Kasumi-1 (cell line): ENCODE measurements at regions not wholly inside any gene's neighbourhood (a gene's known extent, or its start where the extent isn't known, plus 50 kb on each side); places are given as distances from the start of the nearest gene placed in this dataset.
A peak's percentile ranks its signal among the peaks of the same experiment; 100 is the strongest.
"Not testable (repeated sequence)": the region's sequence is repeated elsewhere in the genome, so short reads cannot be mapped to it uniquely, and the experiment has no call there.

Source experiments
- DNase-seq, 2 experiments: peaks; one replicate each; lab custom pipeline; 2025; lab: John Stamatoyannopoulos, UW

DNA sequence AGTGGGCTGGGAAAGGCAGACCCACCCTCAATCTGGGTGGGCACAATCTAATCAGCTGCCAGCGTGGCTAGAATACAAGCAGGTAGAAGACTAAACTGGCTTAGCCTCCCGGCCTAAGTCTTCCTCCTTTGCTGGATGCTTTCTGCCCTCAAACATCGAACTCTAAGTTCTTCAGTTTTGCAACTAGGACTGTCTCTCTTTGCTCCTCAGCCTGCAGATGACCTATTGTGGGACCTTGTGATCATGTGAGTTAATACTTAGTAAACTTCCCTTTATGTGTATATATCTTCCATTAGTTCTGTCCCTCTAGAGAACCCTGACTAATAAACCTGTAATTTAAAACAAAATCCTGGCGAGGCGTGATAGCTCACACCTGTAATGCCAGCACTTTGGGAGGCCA, 51.8 kb upstream of the SLC39A8 start:
- DNase-seq: not testable (repeated sequence)

DNA sequence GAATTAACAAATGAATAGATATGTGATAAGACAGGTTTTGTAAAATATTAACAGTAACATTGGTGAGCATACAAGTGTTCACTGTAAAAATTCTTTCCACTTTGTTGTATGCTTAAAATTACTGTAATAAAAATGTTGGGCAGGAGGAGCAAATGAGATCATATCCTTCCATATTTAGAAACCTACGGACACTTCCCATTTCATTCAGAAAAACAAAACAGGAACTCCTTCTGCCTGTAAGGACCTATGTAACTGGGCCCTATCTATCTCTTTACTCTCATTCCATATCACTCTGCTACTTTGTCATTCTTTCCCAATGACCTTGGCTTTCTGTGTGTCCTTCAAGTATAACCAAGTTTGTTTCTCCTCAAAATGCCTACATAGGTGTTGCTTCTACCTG, 53.7 kb upstream of the SLC39A8 start:
- DNase-seq: peak; percentile 33 to 70

DNA sequence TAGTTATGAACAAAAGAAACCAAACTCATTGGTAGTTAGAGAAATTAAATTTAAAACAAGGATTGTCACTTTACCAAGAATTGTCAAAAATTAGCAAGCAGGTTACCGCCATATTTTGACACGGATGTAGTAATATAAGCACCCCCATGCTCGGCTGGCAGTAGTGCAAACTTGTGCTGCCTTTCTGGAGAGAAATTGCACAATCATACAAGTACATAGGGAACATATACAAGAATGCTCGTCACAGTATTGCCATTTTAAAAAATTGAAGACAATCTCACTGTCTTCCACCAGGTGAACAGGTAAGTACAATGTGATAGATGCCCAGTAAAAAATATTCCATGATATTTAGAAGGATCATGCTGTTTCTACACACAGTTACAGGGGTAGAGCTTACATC, 55.6 kb upstream of the SLC39A8 start:
- no peak for DNase-seq

DNA sequence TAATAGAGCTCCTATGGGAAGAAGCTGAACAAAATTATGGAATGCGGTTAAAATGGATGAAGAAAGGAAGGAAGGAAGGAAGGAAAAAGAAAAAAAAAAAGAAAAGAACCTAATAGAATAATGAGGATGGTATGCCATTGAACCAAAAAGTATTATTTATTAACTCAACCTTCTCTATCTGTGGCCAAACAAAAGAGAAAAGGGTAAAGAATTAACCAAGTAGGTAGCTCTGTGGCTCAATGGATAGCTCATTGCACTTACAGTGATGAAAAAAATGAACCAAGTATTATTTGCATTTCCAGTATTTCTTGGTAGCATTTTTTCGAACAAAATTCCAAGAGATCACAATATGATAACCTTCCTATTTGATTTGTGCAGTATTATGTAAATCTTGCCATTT, 56.9 kb upstream of the SLC39A8 start:
- no peak for DNase-seq

DNA sequence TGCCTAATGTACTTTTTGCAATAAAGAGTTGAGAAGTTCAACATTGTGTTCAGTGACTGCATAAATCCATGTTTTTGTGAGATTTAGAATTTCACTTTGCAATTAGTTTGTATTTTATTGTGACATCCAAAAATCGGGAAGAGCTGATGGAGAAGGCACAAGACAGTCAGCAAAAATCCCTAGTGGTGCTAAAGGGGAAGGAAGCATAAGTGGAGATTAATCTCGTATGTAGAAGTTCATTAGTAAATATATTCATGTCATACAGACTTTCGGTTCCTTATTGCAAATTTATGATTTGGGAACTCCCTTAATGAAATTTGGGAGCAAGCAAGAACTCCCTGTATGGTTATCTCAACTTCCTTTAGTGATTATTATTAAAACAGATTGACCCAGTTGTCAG, 57.8 kb upstream of the SLC39A8 start:
- DNase-seq: peak in 1 of 2 experiments; percentile 2

DNA sequence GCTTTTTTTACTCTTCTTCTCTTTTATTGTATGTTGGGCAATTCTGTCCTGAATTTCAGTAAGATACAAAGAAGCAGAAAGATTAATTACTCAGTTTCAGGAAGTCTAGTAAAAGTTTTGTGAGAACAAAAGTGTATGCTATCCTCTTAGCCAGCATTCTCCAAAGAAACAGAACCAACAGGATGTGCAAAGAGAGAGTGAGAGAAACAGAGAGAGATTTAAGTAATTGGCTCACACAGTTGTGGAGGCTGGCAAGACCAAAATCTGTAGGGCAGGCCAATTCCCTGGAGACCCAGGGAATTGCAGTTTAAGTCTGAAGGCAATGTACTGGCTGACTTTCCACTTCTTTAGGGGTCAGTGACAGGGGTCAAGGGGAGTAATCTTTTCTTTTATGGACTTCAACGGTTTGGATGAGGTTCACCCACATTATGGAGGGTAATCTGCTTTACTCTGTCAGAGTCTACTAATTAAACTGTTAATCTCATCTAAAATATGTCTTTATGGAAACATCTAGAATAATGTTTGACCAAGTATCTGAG, 59.2 kb upstream of the SLC39A8 start:
- DNase-seq: no peak

DNA sequence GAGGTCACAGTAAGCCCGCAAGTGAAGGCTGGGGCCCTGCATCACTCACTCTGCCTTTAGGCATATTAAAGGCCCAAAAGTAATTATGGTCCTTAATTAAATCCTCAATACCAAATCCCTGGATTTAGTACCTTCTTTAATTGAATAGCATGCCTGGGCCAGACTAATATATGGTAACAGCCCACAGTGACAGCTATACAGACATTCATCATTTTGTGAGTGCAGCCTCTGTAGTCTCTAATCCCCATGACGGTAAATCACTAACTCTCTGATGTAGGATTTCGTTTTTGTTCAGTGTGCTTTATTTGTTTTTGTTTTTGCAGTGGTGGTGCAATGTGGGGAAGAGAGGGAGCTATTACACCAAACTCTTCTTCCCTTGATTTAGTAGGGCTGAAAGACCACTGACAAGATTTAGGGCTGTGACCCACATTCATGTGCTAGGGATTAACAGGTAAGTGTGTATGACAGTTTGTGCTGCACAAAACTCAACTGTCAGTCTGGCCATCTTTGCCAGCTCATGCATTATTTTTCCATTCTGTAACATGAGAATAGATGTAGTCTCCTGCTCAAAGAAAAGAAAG, 60.6 kb upstream of the SLC39A8 start:
- no peak for DNase-seq

DNA sequence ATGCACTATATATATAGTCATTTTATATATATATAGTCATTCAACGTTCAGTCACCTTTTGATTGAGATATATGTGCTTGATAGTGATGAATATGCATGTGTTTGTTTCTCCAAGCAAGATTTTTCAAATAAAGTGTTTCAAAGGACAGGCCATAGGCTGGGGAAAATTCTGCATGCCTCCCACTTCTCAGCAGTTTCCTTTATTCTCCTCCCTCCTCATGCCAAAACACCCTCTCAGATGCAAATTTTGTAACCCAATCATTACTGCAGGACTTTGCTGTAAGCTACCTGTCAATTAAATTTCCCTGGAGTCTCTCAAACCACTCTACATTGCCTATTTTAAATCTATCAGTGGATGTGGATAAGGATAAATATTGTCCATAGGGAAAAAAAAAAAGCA, 65.6 kb upstream of the SLC39A8 start:
- DNase-seq: not testable (repeated sequence)

DNA sequence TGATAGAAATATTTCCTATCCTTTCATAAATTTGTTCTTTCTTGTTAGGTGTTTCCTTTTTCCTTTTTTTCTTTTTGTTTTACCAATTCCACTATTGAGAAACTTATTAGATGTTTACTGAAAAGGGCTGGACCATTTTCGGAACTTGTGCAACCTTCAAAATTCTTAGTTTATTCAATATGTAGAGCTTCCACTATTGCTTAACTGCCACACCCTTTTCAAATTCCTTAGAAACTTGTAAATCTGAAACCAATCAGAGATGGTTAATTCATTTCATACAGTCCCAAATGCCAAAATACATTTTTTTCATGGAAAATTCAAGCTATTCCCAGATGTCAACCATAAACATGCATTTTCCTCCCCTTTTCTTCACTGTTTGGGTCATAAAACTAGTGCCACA, 66.1 kb upstream of the SLC39A8 start:
- no peak for DNase-seq

DNA sequence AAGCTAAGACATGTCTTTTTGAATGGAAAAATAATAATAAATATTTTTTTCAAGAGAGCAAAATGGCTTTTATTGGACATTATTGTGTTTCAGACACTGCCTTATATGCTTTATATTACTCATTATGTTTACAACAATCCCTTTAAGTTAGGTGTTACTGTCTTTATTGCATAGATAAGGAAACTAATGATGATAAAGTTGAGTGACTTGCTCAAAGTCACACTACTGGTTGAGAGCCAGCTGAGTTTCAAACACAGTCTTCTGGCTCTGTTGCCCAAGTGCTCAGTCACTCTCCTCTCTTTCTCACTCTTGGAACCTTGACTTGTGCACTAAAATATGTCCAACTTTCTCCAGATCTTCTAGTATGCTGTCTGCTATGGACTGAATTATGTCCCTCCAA, 71.5 kb upstream of the SLC39A8 start:
- DNase-seq: no peak

DNA sequence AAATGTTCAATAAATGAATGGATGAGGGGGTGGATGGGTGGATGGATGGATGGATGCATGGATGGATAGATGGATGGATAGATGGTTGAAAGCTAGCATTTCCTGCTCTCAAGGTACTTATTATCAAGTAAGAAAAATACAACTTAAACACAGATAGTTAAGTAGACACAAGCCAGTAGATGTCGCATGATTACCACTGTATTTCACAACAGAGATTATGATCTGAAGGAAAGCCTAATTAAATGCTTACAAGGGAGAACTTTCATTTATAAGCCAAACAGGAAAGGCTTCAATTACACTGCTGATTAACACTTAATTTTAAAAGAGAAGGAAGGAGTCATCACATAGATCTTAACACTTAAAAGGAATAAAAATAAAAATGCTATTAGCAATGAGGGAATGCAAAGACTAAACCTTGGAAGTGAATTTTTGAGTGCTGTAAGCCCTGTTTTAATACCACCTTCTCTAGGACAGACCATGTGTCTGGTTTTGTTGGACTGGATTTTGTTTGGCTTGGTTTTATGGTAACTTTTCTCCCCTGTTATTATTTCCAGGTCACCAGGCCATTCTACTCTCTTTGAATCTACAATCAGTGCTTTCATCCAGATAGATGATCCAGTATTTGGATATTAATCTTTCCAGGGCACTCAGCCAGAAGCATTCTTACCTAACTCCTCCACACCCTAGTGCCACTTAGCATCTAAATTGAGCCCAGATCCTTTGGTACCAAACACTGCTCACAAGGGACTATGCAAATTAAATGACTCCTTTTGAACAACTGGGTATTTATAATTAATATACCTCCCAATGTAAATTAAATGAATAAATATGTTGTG, 75.5 kb upstream of the SLC39A8 start:
- no peak for DNase-seq

DNA sequence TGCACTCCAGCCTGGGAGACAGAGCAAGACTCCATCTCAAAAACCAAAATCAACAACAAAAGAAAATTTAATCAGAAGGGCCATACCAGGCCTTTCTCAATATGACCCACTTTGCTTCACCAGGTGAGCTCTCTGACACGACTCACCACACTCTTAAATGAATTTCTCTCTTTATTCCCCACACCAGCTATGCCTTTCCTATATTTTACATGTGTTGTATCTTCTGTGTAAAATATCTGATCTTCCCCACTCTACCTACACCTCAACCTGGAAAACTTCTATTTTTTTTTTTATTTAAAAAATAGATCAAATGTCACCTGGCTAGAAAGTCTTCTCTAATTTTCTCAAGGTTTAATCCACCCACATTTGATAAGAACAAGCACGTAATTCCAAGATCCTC, 77.6 kb upstream of the SLC39A8 start:
- no peak for DNase-seq

DNA sequence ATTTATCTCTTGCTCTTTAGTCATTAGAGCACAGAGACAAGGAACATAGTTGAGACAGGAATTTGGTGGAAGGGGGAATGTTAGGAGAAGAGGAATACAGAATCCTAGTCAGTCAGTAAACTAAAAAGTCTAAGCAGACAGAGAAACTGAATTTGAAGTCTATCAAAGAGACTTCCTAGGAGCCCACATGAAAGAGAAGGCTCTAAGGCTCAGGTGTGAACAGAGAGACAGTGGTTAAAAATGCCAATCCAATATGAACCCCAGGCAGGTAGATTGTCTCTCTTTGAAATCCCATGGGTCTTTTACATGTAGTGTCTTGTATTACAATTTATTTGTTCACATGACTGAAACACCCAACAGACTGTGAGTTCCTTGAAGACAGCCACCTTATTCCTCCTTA, 77.8 kb upstream of the NFKB1 start:
- DNase-seq: no peak

DNA sequence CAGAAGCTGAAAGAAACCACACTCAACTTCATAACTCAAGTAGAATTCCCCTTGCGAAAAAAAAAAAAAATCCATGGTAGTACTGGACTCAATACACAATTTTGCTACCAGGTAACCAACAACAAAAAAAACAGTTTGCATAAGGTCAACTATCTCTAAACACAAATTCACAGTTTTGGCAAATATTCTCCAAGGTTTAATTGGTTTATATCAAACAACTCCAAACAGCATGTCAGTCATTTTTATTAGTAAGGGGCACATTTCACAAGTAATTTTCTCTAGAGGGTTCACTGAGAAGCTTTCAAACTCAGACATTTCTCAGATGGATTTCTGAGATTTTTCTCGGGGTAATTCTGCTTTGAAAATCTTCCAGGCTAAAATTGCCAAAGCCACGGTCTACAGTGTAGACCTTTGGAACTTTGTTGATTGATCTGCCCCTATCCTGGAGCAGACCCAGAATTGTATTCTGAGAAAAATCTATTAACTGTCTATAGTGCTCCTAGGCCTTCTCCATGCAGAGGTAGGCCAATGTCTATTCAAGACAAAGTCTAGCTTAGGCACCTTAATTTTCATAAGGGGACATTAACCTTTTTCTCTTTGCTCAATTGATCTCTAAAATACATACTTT, 73.7 kb upstream of the NFKB1 start:
- DNase-seq: no peak

DNA sequence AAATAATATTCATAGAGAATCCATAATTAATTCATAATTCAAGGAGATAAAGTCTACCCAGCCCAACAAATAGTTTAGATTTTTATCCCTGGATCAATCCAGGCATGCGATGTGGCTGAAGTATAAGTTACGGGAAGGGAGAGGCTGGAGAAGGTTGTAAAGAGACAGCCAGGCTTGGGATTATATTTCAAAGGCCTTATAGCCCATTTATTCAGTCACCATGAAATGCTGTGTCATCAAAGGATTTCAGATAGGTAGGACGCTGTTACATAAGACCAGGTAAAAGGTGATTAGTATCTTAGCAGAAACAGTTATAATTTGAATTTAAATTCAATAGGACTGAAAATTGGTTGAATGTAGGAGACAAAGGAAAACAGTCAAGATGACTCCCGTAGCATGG, 73.0 kb upstream of the NFKB1 start:
- DNase-seq: no peak

DNA sequence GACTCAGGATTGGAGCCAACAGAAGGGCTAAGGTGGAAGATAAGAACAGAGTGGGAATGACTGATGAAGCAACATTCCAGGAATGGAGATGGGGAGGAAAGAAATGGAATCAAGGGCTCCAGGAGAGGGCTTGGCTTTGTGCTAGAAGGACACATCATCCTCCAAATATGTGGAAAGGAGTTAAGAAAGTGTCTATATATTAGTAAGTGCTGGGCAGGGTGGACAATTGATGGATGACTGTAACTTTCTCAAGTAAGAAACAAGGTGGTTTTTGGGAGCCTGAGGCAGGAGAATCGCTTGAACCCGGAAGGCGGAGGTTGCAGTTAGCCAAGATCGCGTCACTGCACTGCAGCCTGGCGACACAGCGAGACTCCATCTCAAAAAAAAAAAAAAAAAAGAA, 71.6 kb upstream of the NFKB1 start:
- no peak for DNase-seq

DNA sequence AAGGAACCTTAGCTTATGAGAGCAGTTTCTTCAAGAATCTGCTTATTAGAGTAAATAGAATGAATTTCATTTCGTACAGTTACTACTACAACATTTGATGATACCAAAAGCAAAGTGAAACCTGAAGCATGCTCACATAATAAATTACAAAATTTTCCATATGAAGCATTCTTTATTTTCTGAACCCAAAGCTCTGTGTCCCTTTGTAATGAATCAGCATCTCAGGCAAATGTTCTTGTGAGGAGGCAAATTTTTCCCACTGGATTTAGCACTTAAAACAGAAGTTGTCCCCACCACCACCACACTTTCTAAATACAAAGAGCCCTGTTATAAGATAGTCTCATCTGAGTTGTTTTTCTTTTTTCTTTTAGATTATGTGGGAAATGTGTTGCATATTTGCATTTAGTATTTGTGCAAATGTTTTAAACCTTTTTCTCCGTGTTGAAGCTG, 70.7 kb upstream of the NFKB1 start:
- peak in 1 of 2 experiments; percentile 35 for DNase-seq

DNA sequence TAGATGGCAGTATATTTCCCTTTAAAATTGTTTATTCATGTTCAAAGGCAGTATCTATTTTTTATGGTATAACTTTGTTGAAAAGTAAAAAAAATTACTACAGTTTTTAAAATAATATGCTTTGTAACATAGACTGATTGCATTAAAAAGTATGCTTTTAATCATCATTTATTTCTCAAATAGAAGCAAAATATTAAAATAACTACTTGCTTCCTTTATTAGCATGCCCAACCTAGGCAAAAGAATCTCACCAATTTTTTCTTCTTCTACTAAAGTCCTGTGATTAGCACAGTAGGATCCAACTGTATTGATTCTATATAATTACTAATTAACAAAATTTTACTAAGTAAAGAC, 69.6 kb upstream of the NFKB1 start:
- no peak for DNase-seq

DNA sequence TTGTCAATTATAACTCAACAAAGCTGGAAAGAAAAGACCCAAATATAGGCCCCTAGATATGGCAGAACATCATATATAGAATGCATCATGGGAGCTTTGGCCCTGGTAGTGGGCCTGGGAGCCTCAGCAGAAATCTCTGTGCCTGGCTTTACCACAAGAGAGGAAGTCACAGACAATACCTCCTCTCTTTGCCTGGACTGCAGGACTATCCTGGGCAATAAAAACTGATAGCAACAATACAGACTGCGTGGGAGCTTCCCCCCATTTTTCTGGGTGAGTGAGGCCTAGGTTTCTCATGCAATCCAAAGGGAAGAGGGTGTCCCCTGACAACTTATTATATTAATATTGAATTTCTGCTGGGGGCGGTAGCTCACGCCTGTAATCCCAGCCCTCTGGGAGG, 64.0 kb upstream of the NFKB1 start:
- peak; percentile 9 to 29 for DNase-seq

DNA sequence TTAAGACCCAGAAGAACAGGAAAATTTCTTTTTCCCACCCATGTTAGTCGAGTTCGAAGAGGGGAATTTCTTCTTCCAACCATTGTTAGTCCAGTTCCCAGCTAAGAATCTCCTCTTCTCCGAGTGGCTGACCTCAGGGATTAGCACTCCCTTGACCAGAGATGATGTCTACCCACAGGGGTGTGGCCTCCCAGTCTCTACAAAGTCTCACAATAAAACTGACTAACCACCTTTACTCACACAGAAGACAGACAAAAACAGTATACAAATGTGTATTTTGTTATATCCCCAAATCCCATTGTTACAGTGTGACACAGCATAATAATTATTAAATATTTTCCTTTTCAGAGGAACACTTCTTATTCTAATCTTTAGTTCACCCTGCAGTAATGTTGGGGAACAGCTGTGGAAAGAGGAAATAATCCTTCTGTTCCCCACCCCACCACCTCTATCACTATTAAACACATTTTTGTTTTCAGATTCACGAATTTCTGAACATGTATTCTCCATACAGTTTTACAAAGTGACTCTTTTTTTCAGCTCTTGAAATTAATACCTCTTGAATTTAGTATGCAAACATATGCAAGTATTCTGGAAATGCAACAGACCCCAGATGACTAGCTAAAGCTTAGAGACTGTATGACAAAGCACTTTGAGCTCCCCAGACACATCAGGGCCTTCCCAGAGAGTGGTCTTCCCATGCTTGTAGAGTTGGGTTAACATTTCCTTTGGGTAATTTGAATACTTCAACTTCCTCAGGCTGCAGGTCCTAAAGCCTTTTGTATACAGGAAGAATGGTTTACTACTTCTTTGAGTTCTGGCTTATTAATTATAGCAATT, 62.5 kb upstream of the NFKB1 start:
- DNase-seq: no peak

DNA sequence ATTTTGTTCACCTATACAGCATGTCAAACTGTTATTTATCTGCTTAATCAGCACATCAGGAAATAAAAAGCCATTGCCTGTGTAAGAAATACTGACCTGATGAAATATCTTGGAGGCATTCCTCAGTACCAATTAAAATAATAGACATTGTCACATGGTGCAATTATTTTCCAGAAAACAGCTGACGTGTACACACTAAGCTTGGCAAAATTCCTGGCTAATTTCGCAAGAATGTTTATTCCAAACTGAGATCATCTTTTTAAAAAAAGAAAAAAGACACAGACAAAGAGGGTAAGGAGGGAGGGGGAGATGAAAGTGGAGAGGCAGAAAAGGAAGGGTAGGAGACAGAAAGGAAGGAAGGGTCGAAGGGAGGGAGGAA, 61.9 kb upstream of the NFKB1 start:
- no peak for DNase-seq

DNA sequence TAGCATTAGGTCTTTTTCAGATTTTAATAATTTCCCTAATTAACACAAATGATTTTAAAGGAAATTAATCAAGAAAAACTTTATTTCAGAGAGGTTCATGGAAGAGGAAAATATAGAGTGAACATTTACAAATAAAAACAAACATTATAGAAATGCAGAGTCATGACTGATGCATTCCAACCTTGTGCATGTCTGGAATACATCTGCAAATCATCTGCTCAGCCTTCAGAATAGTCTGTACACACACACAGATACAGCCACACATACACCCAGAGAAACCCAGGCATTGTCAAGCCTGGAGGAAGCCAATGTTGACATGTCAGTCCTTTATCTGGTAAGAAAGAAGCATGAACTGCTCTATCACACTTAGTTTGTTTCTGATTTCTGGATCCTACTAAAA, 61.3 kb upstream of the NFKB1 start:
- DNase-seq: no peak
